ENCODE measurements at regions not wholly inside any gene's neighbourhood (a gene's known extent, or its start where the extent isn't known, plus 50 kb on each side); places are given as distances from the start of the nearest gene placed in this dataset.

GRCh38 chr2:18372641-18373040 lies 187.8 kb downstream of the RDH14 start:
- TF ChIP-seq CTCF (conservative IDR thresholded peaks at IDR 0.05) (no peak), EZH2 (IDR thresholded peaks at IDR 0.05; ENCODE audit: low read depth) (no peak)

Data from PC-9 (cell line).